ENCODE measurements at regions not wholly inside any gene's neighbourhood (a gene's known extent, or its start where the extent isn't known, plus 50 kb on each side); places are given as distances from the start of the nearest gene placed in this dataset.

- TF ChIP-seq POLR2A (IDR thresholded peaks at IDR 0.05; ENCODE audit: extremely low read depth, insufficient read length) (no peak), CTCF (IDR thresholded peaks at IDR 0.05; ENCODE audit: low read depth, low read length) (no peak)
Observed at GRCh38 chr18:40956213-40956612, 998.8 kb upstream of the PIK3C3 start.
